Right forelimb (tissue), 1 donor: ENCODE measurements at regions not wholly inside any gene's neighbourhood (a gene's known extent, or its start where the extent isn't known, plus 50 kb on each side); places are given as distances from the start of the nearest gene placed in this dataset.
"Not testable (repeated sequence)": the region's sequence is repeated elsewhere in the genome, so short reads cannot be mapped to it uniquely, and the experiment has no call there.

Experiments
- DNase-seq: peaks from one replicate; pipeline ENCODE4 v3.0.0-alpha.2; 2018

- DNase-seq, result no peak
These were observed 178.0 kb upstream of the CAND1 start for GRCh38 chr12:67091204-67091603.

- DNase-seq, result no peak
These were observed 177.5 kb upstream of the CAND1 start for GRCh38 chr12:67091678-67092077.

GRCh38 chr12:67092934-67093333, 176.2 kb upstream of the CAND1 start:
- DNase-seq, result not testable (repeated sequence)

- no peak for DNase-seq
These were observed 172.4 kb upstream of the CAND1 start for GRCh38 chr12:67096533-67097318.

- DNase-seq, result no peak
These were observed 169.3 kb upstream of the CAND1 start for GRCh38 chr12:67099858-67100257.

GRCh38 chr12:67103521-67103920, 165.6 kb upstream of the CAND1 start:
- DNase-seq, result no peak

- no peak for DNase-seq
These were observed 161.9 kb upstream of the CAND1 start for GRCh38 chr12:67107235-67107634.

- DNase-seq, result no peak
These were observed 161.3 kb upstream of the CAND1 start for GRCh38 chr12:67107751-67108269.

GRCh38 chr12:67110345-67110744, 158.8 kb upstream of the CAND1 start:
- not testable (repeated sequence) for DNase-seq

GRCh38 chr12:67111182-67111581, 158.0 kb upstream of the CAND1 start:
- no peak for DNase-seq

- DNase-seq, result no peak
These were observed 156.6 kb upstream of the CAND1 start for GRCh38 chr12:67112586-67112985.

- DNase-seq, result no peak
These were observed 153.0 kb upstream of the CAND1 start for GRCh38 chr12:67116134-67116533.

- DNase-seq, result no peak
These were observed 146.6 kb upstream of the CAND1 start for GRCh38 chr12:67122584-67122983.

- DNase-seq, result no peak
These were observed 131.9 kb upstream of the CAND1 start for GRCh38 chr12:67137256-67137655.

GRCh38 chr12:67141296-67142018, 127.7 kb upstream of the CAND1 start:
- no peak for DNase-seq

GRCh38 chr12:67145692-67146091, 123.5 kb upstream of the CAND1 start:
- no peak for DNase-seq

GRCh38 chr12:67147030-67147429, 122.1 kb upstream of the CAND1 start:
- DNase-seq, result no peak

GRCh38 chr12:67147447-67147846, 121.7 kb upstream of the CAND1 start:
- DNase-seq, result no peak

- no peak for DNase-seq
These were observed 120.9 kb upstream of the CAND1 start for GRCh38 chr12:67148265-67148664.

- no peak for DNase-seq
These were observed 117.3 kb upstream of the CAND1 start for GRCh38 chr12:67151886-67152285.

GRCh38 chr12:67152451-67152850, 116.7 kb upstream of the CAND1 start:
- DNase-seq, result no peak

- no peak for DNase-seq
These were observed 114.3 kb upstream of the CAND1 start for GRCh38 chr12:67154901-67155300.

- no peak for DNase-seq
These were observed 113.3 kb upstream of the CAND1 start for GRCh38 chr12:67155863-67156262.

- no peak for DNase-seq
These were observed 107.7 kb upstream of the CAND1 start for GRCh38 chr12:67161322-67161918.
